Prostate gland (tissue), 2 donors: ENCODE measurements at regions not wholly inside any gene's neighbourhood (a gene's known extent, or its start where the extent isn't known, plus 50 kb on each side); places are given as distances from the start of the nearest gene placed in this dataset.

Source experiments
- DNase-seq: peaks from one replicate; pipeline ENCODE4 v3.0.0-alpha.2; 2019; ENCODE audit warnings: low spot score
- H3K27ac ChIP-seq, 2 donors: fragments of 200-600 bp; sonication (generic); 2 replicates each; pipeline ENCODE4 v1.5.1; 2017 to 2019
- H3K27me3 ChIP-seq: fragments of 200-600 bp; sonication (generic); replicated peaks from 2 replicates; pipeline ENCODE4 v1.5.1; 2019; ENCODE audit not compliant: insufficient read depth
- H3K36me3 ChIP-seq, 2 donors: fragments of 200-600 bp; sonication (generic); 1 replicate in 1 of 2; 2 replicates in 1 of 2; pipeline versions ENCODE4 v1.5.1 to v1.8.1; 2017 to 2019
- H3K4me1 ChIP-seq: fragments of 200-600 bp; sonication (generic); replicated peaks from 2 replicates; pipeline ENCODE4 v1.5.1; 2019
- H3K4me3 ChIP-seq, 2 donors: fragments of 200-600 bp; sonication (generic); 2 replicates each; pipeline ENCODE4 v1.5.1; 2017 to 2019
- H3K9me3 ChIP-seq: fragments of 200-600 bp; sonication (generic); 2 replicates; pipeline ENCODE4 v1.5.1; 2017
- CTCF ChIP-seq, 4 experiments: fragments of 200-600 bp in 2 of 4; fragments of 450-650 bp in 2 of 4; sonication (generic) in 2 of 4; IDR thresholded peaks; 1 replicate in 3 of 4; 2 replicates in 1 of 4; pipeline ENCODE4 v1.5.1; 2016 to 2019; ENCODE audit warnings: antibody characterized with exemption in 4 of 4, mild to moderate bottlenecking in 2 of 4, moderate library complexity in 2 of 4
- POLR2A ChIP-seq: fragments of 450-650 bp; IDR thresholded peaks from one replicate; pipeline ENCODE4 v1.6.1; 2016; ENCODE audit warnings: antibody characterized with exemption, mild to moderate bottlenecking
- POLR2AphosphoS5 ChIP-seq: sonication (generic); formaldehyde crosslinking; IDR thresholded peaks from one replicate; pipeline ENCODE4 v1.6.1; 2017; ENCODE audit warnings: antibody characterized with exemption
- WGBS: methylation state at CpG from one replicate; pipeline ENCODE4 v1.1.5; 2018; 5-methylcytosine and 5-hydroxymethylcytosine counted together
- intact Hi-C: fragments of 100-400 bp; cut with DNase I; formaldehyde crosslinking; loops from one replicate; pipeline ENCODE4 v1.14.2; 2022

- Histone ChIP-seq H3K27me3 (no peaks in the 10 kb centered on the region), H3K27ac (no peak overlapping the region), H3K36me3 (no peaks in the 10 kb centered on the region), H3K4me3 (no peak overlapping the region), H3K4me1 (no peaks in the 10 kb centered on the region), H3K9me3 (no peaks in the 10 kb centered on the region)
- no peak for DNase-seq
- no peak for TF ChIP-seq POLR2A
- TF ChIP-seq POLR2AphosphoS5: no peak
- no peak for TF ChIP-seq CTCF (IDR thresholded peaks at IDR 0.05)
- intact Hi-C loops: no loop called here
These were observed 332.0 kb downstream of the TMEM161B start for GRCh38 chr5:87936667-87937066.

GRCh38 chr5:87924436-87924835, 344.2 kb downstream of the TMEM161B start:
- TF ChIP-seq CTCF (IDR thresholded peaks at IDR 0.05) (no peak), POLR2A (no peak), POLR2AphosphoS5 (no peak)
- H3K4me3 ChIP-seq: no peak overlapping the region
- 27% methylated on average over 7 of the region's 7 CpGs for WGBS

GRCh38 chr5:87916320-87916719, 352.3 kb downstream of the TMEM161B start:
- no peak for DNase-seq
- no peaks in the 10 kb centered on the region for H3K27me3 ChIP-seq
- no peaks in the 10 kb centered on the region for H3K36me3 ChIP-seq
- intact Hi-C loops: no loop called here
- no peaks in the 10 kb centered on the region for H3K9me3 ChIP-seq
- 78% methylated on average over 4 of the region's 4 CpGs for WGBS
- no peak overlapping the region for H3K27ac ChIP-seq
- no peaks in the 10 kb centered on the region for H3K4me1 ChIP-seq
- H3K4me3 ChIP-seq: no peak overlapping the region
- TF ChIP-seq POLR2AphosphoS5 (no peak), POLR2A (no peak), CTCF (IDR thresholded peaks at IDR 0.05) (no peak)

More at GRCh38 chr5:87924436-87924835, 344.2 kb downstream of the TMEM161B start:
- H3K36me3 ChIP-seq: no peaks in the 10 kb centered on the region
- H3K27me3 ChIP-seq: no peaks in the 10 kb centered on the region
- H3K4me1 ChIP-seq: no peaks in the 10 kb centered on the region
- no peak overlapping the region for H3K27ac ChIP-seq
- no peak for DNase-seq
- intact Hi-C loops: no loop called here
- no peaks in the 10 kb centered on the region for H3K9me3 ChIP-seq

GRCh38 chr5:87912419-87912818, 356.2 kb downstream of the TMEM161B start:
- H3K4me3 ChIP-seq: no peak overlapping the region
- no peaks in the 10 kb centered on the region for H3K36me3 ChIP-seq
- no peaks in the 10 kb centered on the region for H3K4me1 ChIP-seq
- TF ChIP-seq POLR2AphosphoS5: no peak
- no peak for TF ChIP-seq CTCF (IDR thresholded peaks at IDR 0.05)
- no peak for TF ChIP-seq POLR2A
- H3K9me3 ChIP-seq: no peaks in the 10 kb centered on the region
- 100% methylated on average over 1 of the region's 1 CpG for WGBS
- intact Hi-C loops: no loop called here
- no peak for DNase-seq
- no peaks in the 10 kb centered on the region for H3K27me3 ChIP-seq
- no peak overlapping the region for H3K27ac ChIP-seq

GRCh38 chr5:87909382-87909781, 359.3 kb downstream of the TMEM161B start:
- Histone ChIP-seq H3K36me3 (no peaks in the 10 kb centered on the region), H3K27me3 (no peaks in the 10 kb centered on the region), H3K9me3 (no peaks in the 10 kb centered on the region), H3K4me1 (no peaks in the 10 kb centered on the region), H3K4me3 (no peak overlapping the region), H3K27ac (no peak overlapping the region)
- DNase-seq: no peak
- intact Hi-C loops: no loop called here
- no peak for TF ChIP-seq CTCF (IDR thresholded peaks at IDR 0.05)
- TF ChIP-seq POLR2A: no peak
- TF ChIP-seq POLR2AphosphoS5: no peak
- 72% methylated on average over 2 of the region's 2 CpGs for WGBS
